Hepatocyte (in vitro differentiated cells): ENCODE measurements at regions not wholly inside any gene's neighbourhood (a gene's known extent, or its start where the extent isn't known, plus 50 kb on each side); places are given as distances from the start of the nearest gene placed in this dataset.

ENCODE experiments used
- DNase-seq: peaks from one replicate; pipeline ENCODE4 v3.0.0-alpha.2; 2016; ENCODE audit warnings: low spot score
- H2AFZ ChIP-seq: fragments of 200-600 bp; sonication (generic); 2 replicates; pipeline ENCODE4 v1.6.0; 2016; ENCODE audit warnings: antibody characterized with exemption, mild to moderate bottlenecking
- H3K27ac ChIP-seq: fragments of 200-600 bp; sonication (generic); 2 replicates; pipeline ENCODE4 v1.5.1; 2016; ENCODE audit warnings: mild to moderate bottlenecking
- H3K27me3 ChIP-seq: fragments of 200-600 bp; sonication (generic); 2 replicates; pipeline ENCODE4 v1.6.1; 2016
- H3K36me3 ChIP-seq: fragments of 200-600 bp; sonication (generic); replicated peaks from 2 replicates; pipeline ENCODE4 v1.5.1; 2016; ENCODE audit warnings: low read depth; ENCODE audit not compliant: insufficient read depth
- H3K4me1 ChIP-seq: fragments of 200-600 bp; sonication (generic); 2 replicates; pipeline ENCODE4 v1.5.1; 2016; ENCODE audit warnings: mild to moderate bottlenecking, moderate library complexity; ENCODE audit not compliant: insufficient read depth
- H3K4me2 ChIP-seq: fragments of 200-600 bp; sonication (generic); 2 replicates; pipeline ENCODE4 v1.6.0; 2016
- H3K4me3 ChIP-seq: fragments of 200-600 bp; sonication (generic); 2 replicates; pipeline ENCODE4 v1.5.1; 2016; ENCODE audit warnings: mild to moderate bottlenecking
- H3K79me2 ChIP-seq: fragments of 200-600 bp; sonication (generic); 2 replicates; pipeline ENCODE4 v1.6.0; 2017; ENCODE audit warnings: mild to moderate bottlenecking
- H3K9me2 ChIP-seq: fragments of 200-600 bp; sonication (generic); replicated peaks from 2 replicates; pipeline ENCODE4 v1.6.0; 2017; ENCODE audit warnings: mild to moderate bottlenecking; ENCODE audit not compliant: insufficient read depth
- H3K9me3 ChIP-seq: fragments of 200-600 bp; sonication (generic); 2 replicates; pipeline ENCODE4 v1.5.1; 2016; ENCODE audit warnings: low read depth, mild to moderate bottlenecking
- H4K20me1 ChIP-seq: fragments of 200-600 bp; sonication (generic); 2 replicates; pipeline ENCODE4 v1.6.0; 2016; ENCODE audit warnings: mild to moderate bottlenecking; ENCODE audit not compliant: insufficient read depth, poor library complexity, severe bottlenecking
- CTCF ChIP-seq: fragments of 200-600 bp; sonication (generic); IDR thresholded peaks from 2 replicates; pipeline ENCODE4 v1.5.1; 2016; ENCODE audit warnings: antibody characterized with exemption, mild to moderate bottlenecking; ENCODE audit not compliant: poor library complexity
- EZH2 ChIP-seq: fragments of 200-600 bp; sonication (generic); IDR thresholded peaks from 2 replicates; pipeline ENCODE4 v1.6.1; 2016; ENCODE audit warnings: antibody characterized with exemption, mild to moderate bottlenecking, borderline replicate concordance
- EZH2phosphoT487 ChIP-seq: fragments of 200-600 bp; sonication (generic); IDR thresholded peaks from one replicate; pipeline ENCODE4 v1.6.1; 2018; ENCODE audit warnings: antibody characterized with exemption, mild to moderate bottlenecking, low read depth, moderate library complexity; ENCODE audit not compliant: unreplicated experiment, severe bottlenecking
- WGBS: methylation state at CpG from one replicate; pipeline ENCODE4 v1.1.6; 2016; ENCODE audit warnings: low lambda C conversion rate; ENCODE audit errors: missing lambda C conversion rate; 5-methylcytosine and 5-hydroxymethylcytosine counted together

DNA sequence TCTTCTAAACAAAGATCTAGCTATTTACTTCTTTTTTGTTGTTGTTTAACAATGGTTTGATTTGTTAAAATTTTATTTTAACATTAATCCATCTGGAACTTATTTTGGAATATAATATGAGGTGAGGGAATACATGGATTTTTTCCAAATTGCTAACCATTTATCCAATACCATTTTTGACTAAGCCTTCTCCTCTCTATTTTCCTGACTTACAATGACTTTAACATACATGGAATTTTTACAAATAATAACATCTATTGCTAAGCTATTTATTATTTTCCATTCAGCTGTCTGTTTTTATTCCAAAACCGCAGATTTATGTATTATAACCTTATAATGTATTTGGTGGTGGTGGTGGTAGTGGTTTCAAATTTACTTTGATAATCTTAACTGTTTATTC lies 420.3 kb upstream of the ADGRL2 start:
- Histone ChIP-seq H3K27ac (no peak overlapping the region), H3K27me3 (no peaks in the 10 kb centered on the region), H3K9me3 (no peaks in the 10 kb centered on the region), H2AFZ (no peak overlapping the region), H3K36me3 (no peaks in the 10 kb centered on the region), H3K4me1 (no peaks in the 10 kb centered on the region), H3K4me2 (no peak overlapping the region), H3K4me3 (no peak overlapping the region), H3K9me2 (no peaks in the 10 kb centered on the region), H3K79me2 (no peaks in the 10 kb centered on the region), H4K20me1 (no peaks in the 10 kb centered on the region)
- 96% methylated on average over 1 of the region's 1 CpG for WGBS
- no peak for TF ChIP-seq EZH2
- no peak for TF ChIP-seq CTCF
- TF ChIP-seq EZH2phosphoT487: no peak
- DNase-seq: no peak

DNA sequence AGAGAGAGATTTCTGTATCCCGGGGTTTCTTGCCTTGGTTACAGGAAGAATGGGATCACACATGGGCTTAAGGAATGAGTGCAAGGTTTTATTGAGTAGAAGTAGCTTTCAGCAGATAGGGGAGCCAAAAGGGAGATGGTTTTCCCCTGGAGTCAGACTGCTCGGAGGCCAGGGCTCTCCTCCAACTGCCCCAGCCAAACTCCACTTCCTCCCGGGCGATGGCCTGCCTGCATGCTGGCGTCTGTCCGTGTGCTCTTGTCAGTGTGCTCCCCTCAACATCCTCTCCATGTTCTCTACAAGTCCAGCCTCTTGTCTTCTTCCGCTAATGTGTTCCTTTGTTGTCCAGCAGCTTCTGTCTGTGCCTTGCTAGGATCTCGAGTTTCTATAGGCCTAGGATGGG lies 421.3 kb upstream of the ADGRL2 start:
- H3K4me1 ChIP-seq: no peaks in the 10 kb centered on the region
- H3K79me2 ChIP-seq: no peaks in the 10 kb centered on the region
- H2AFZ ChIP-seq: no peak overlapping the region
- TF ChIP-seq CTCF: no peak
- TF ChIP-seq EZH2phosphoT487: no peak
- no peaks in the 10 kb centered on the region for H3K27me3 ChIP-seq
- H3K4me3 ChIP-seq: no peak overlapping the region
- no peaks in the 10 kb centered on the region for H3K9me2 ChIP-seq
- H3K36me3 ChIP-seq: no peaks in the 10 kb centered on the region
- H4K20me1 ChIP-seq: no peaks in the 10 kb centered on the region
- no peak for DNase-seq
- no peak overlapping the region for H3K4me2 ChIP-seq
- no peak overlapping the region for H3K27ac ChIP-seq
- WGBS: 89% methylated on average over 8 of the region's 8 CpGs
- no peaks in the 10 kb centered on the region for H3K9me3 ChIP-seq

GRCh38 chr1:81377406-81377805 lies 423.3 kb upstream of the ADGRL2 start:
- no peaks in the 10 kb centered on the region for H3K36me3 ChIP-seq
- H4K20me1 ChIP-seq: no peaks in the 10 kb centered on the region
- no peaks in the 10 kb centered on the region for H3K9me2 ChIP-seq
- no peak for DNase-seq
- H2AFZ ChIP-seq: no peak overlapping the region
- TF ChIP-seq CTCF (no peak), EZH2 (no peak), EZH2phosphoT487 (no peak)
- WGBS: 65% methylated on average over 3 of the region's 3 CpGs
- no peak overlapping the region for H3K4me2 ChIP-seq
- H3K79me2 ChIP-seq: no peaks in the 10 kb centered on the region
- no peaks in the 10 kb centered on the region for H3K9me3 ChIP-seq
- H3K4me3 ChIP-seq: no peak overlapping the region
- H3K27me3 ChIP-seq: no peaks in the 10 kb centered on the region
- H3K27ac ChIP-seq: no peak overlapping the region
- H3K4me1 ChIP-seq: no peaks in the 10 kb centered on the region

DNA sequence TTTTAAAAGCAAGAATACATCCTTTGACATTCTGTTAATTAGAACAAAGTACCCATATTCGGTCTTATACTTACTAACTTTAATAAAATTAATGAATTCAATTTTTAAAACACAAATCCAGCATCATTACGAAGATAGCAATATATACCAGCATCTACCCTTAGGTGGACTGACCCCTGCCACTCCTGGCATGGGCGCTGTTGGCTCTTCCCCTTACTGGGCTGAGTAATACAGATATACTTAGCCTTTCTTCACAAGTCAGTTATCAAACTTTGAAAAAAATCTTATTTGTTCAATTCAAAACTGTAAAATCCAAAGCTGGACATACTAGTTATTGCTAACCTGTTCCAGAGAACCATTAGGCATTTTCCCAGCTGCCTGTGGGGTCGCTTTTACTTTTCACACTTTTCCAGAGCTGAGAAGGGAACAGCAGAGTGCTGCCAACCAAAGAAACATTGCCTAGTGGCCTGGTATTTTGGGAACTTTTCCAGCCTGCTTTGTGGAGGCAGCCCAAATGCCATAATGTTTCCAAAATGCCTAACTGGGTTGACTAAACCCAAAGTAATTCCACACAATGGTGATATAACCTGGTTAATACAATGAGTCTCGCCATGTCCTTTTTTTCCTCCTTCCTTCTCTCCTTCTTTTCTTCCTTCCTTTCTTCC lies 424.7 kb upstream of the ADGRL2 start:
- 93% methylated on average over 5 of the region's 5 CpGs for WGBS

More for the DNA sequence above, 424.7 kb upstream of the ADGRL2 start:
- Histone ChIP-seq H3K9me3 (no peaks in the 10 kb centered on the region), H3K27me3 (no peaks in the 10 kb centered on the region), H3K79me2 (no peaks in the 10 kb centered on the region), H3K4me1 (no peaks in the 10 kb centered on the region), H3K4me3 (no peak overlapping the region), H3K9me2 (no peaks in the 10 kb centered on the region), H4K20me1 (no peaks in the 10 kb centered on the region), H3K4me2 (no peak overlapping the region), H2AFZ (no peak overlapping the region), H3K36me3 (no peaks in the 10 kb centered on the region), H3K27ac (no peak overlapping the region)
- no peak for DNase-seq
- TF ChIP-seq EZH2phosphoT487 (no peak), CTCF (no peak), EZH2 (no peak)
